Effector memory CD8-positive, alpha-beta T cell (primary cell): ENCODE measurements at regions not wholly inside any gene's neighbourhood (a gene's known extent, or its start where the extent isn't known, plus 50 kb on each side); places are given as distances from the start of the nearest gene placed in this dataset.

Experiments used
- ATAC-seq: fragments of 150-1000 bp; cut with Tn5 transposase; replicated peaks from 2 replicates; pipeline ENCODE4 v1.10.0; 2021; ENCODE audit warnings: mild to moderate bottlenecking, moderate library complexity
- DNase-seq, 3 experiments: peaks; one replicate each; pipeline ENCODE4 v3.0.0; 2021
- H3K27ac Mint-ChIP-seq, 2 donors: one replicate each; pipeline ENCODE4 v1.8.0; 2022; ENCODE audit warnings: mild to moderate bottlenecking in 2 of 2, mixed read lengths in 2 of 2, moderate library complexity in 2 of 2
- H3K27me3 Mint-ChIP-seq, 2 donors: one replicate each; pipeline ENCODE4 v1.8.0; 2022; ENCODE audit warnings: mixed read lengths in 2 of 2
- H3K36me3 Mint-ChIP-seq: one replicate; pipeline ENCODE4 v1.8.0; 2022; ENCODE audit warnings: mild to moderate bottlenecking, moderate library complexity, mixed read lengths; ENCODE audit not compliant: insufficient read depth
- H3K4me1 Mint-ChIP-seq, 2 donors: one replicate each; pipeline ENCODE4 v1.8.0; 2022; ENCODE audit warnings: low read depth in 2 of 2, mixed read lengths in 2 of 2
- H3K4me3 Mint-ChIP-seq, 2 donors: one replicate each; pipeline ENCODE4 v1.8.0; 2022; ENCODE audit warnings: mild to moderate bottlenecking in 2 of 2, mixed read lengths in 2 of 2, moderate library complexity in 2 of 2
- H3K9me3 Mint-ChIP-seq, 2 donors: one replicate each; pipeline ENCODE4 v1.8.0; 2022; ENCODE audit warnings: mixed read lengths in 2 of 2

- no peak overlapping the region for H3K27ac Mint-ChIP-seq
- no peak overlapping the region for H3K4me3 Mint-ChIP-seq
- peaks cover 0 to 2% of the 10 kb centered on the region in 2 donors for H3K9me3 Mint-ChIP-seq
- no peak for ATAC-seq
- H3K36me3 Mint-ChIP-seq = no peaks in the 10 kb centered on the region
- DNase-seq = no peak
- no peaks in the 10 kb centered on the region for H3K27me3 Mint-ChIP-seq
- no peaks in the 10 kb centered on the region for H3K4me1 Mint-ChIP-seq
These were observed 521.1 kb upstream of the ANKRD30A start for GRCh38 chr10:36604316-36604715.

- Mint-ChIP-seq H3K27me3 (no peaks in the 10 kb centered on the region), H3K4me3 (no peak overlapping the region), H3K4me1 (no peaks in the 10 kb centered on the region), H3K9me3 (no peaks in the 10 kb centered on the region), H3K36me3 (no peaks in the 10 kb centered on the region), H3K27ac (no peak overlapping the region)
- ATAC-seq = no peak
- DNase-seq = no peak
These were observed 521.7 kb upstream of the ANKRD30A start for GRCh38 chr10:36603688-36604087.

GRCh38 chr10:36602374-36602773 lies 523.0 kb upstream of the ANKRD30A start:
- no peaks in the 10 kb centered on the region for H3K36me3 Mint-ChIP-seq
- no peak overlapping the region for H3K27ac Mint-ChIP-seq
- no peak overlapping the region for H3K4me3 Mint-ChIP-seq
- no peak for ATAC-seq
- no peaks in the 10 kb centered on the region for H3K27me3 Mint-ChIP-seq
- DNase-seq = no peak
- H3K4me1 Mint-ChIP-seq = no peaks in the 10 kb centered on the region
- no peaks in the 10 kb centered on the region for H3K9me3 Mint-ChIP-seq

GRCh38 chr10:36597756-36598320 lies 527.6 kb upstream of the ANKRD30A start:
- Mint-ChIP-seq H3K36me3 (no peaks in the 10 kb centered on the region), H3K9me3 (peaks cover 0 to 2% of the 10 kb centered on the region in 2 donors), H3K27ac (no peak overlapping the region), H3K4me3 (no peak overlapping the region), H3K4me1 (no peaks in the 10 kb centered on the region), H3K27me3 (no peaks in the 10 kb centered on the region)
- ATAC-seq = no peak
- DNase-seq = no peak

GRCh38 chr10:36592964-36593363 lies 532.4 kb upstream of the ANKRD30A start:
- ATAC-seq (no peak), DNase-seq (no peak)
- Mint-ChIP-seq H3K4me1 (no peaks in the 10 kb centered on the region), H3K36me3 (no peaks in the 10 kb centered on the region), H3K4me3 (no peak overlapping the region), H3K27me3 (no peaks in the 10 kb centered on the region), H3K27ac (no peak overlapping the region), H3K9me3 (peaks cover 8 to 11% of the 10 kb centered on the region in 2 donors)

GRCh38 chr10:36591436-36591835 lies 534.0 kb upstream of the ANKRD30A start:
- peaks cover 6 to 11% of the 10 kb centered on the region in 2 donors for H3K9me3 Mint-ChIP-seq
- no peak for ATAC-seq

GRCh38 chr10:36583690-36584089 lies 541.7 kb upstream of the ANKRD30A start:
- ATAC-seq (no peak), DNase-seq (no peak)
- no peak overlapping the region for H3K4me3 Mint-ChIP-seq
- H3K36me3 Mint-ChIP-seq = no peaks in the 10 kb centered on the region
- peaks cover 16 to 21% of the 10 kb centered on the region in 2 donors for H3K9me3 Mint-ChIP-seq
- no peak overlapping the region for H3K27ac Mint-ChIP-seq
- no peaks in the 10 kb centered on the region for H3K4me1 Mint-ChIP-seq
- H3K27me3 Mint-ChIP-seq = no peaks in the 10 kb centered on the region

More at GRCh38 chr10:36591436-36591835, 534.0 kb upstream of the ANKRD30A start:
- Mint-ChIP-seq H3K27me3 (no peaks in the 10 kb centered on the region), H3K36me3 (no peaks in the 10 kb centered on the region), H3K4me1 (no peaks in the 10 kb centered on the region), H3K4me3 (no peak overlapping the region), H3K27ac (no peak overlapping the region)
- DNase-seq = no peak

GRCh38 chr10:36581237-36581636 lies 544.2 kb upstream of the ANKRD30A start:
- Mint-ChIP-seq H3K36me3 (no peaks in the 10 kb centered on the region), H3K9me3 (peaks cover 16 to 28% of the 10 kb centered on the region in 2 donors), H3K4me3 (no peak overlapping the region), H3K27ac (no peak overlapping the region), H3K4me1 (no peaks in the 10 kb centered on the region), H3K27me3 (no peaks in the 10 kb centered on the region)
- ATAC-seq (no peak), DNase-seq (no peak)

- H3K9me3 Mint-ChIP-seq = peaks cover 14 to 25% of the 10 kb centered on the region in 2 donors
- ATAC-seq = no peak
- no peak for DNase-seq
- no peak overlapping the region for H3K27ac Mint-ChIP-seq
- no peak overlapping the region for H3K4me3 Mint-ChIP-seq
- no peaks in the 10 kb centered on the region for H3K36me3 Mint-ChIP-seq
- H3K4me1 Mint-ChIP-seq = no peaks in the 10 kb centered on the region
- H3K27me3 Mint-ChIP-seq = no peaks in the 10 kb centered on the region
These were observed 547.1 kb upstream of the ANKRD30A start for GRCh38 chr10:36578306-36578705.

- H3K27ac Mint-ChIP-seq = no peak overlapping the region
- H3K9me3 Mint-ChIP-seq = peaks cover 12 to 22% of the 10 kb centered on the region in 2 donors
- H3K27me3 Mint-ChIP-seq = no peaks in the 10 kb centered on the region
- DNase-seq = no peak
- no peak for ATAC-seq
- H3K36me3 Mint-ChIP-seq = no peaks in the 10 kb centered on the region
- H3K4me1 Mint-ChIP-seq = no peaks in the 10 kb centered on the region
- no peak overlapping the region for H3K4me3 Mint-ChIP-seq
These were observed 548.3 kb upstream of the ANKRD30A start for GRCh38 chr10:36577126-36577525.

- no peak for ATAC-seq
- Mint-ChIP-seq H3K27me3 (no peaks in the 10 kb centered on the region), H3K36me3 (no peaks in the 10 kb centered on the region), H3K4me3 (no peak overlapping the region), H3K27ac (no peak overlapping the region), H3K9me3 (peaks cover 4 to 14% of the 10 kb centered on the region in 2 donors), H3K4me1 (no peaks in the 10 kb centered on the region)
- no peak for DNase-seq
These were observed 551.2 kb upstream of the ANKRD30A start for GRCh38 chr10:36574207-36574606.

- ATAC-seq (no peak), DNase-seq (no peak)
- Mint-ChIP-seq H3K27me3 (no peaks in the 10 kb centered on the region), H3K9me3 (peaks cover 4 to 16% of the 10 kb centered on the region in 2 donors), H3K4me1 (no peaks in the 10 kb centered on the region), H3K4me3 (no peak overlapping the region), H3K36me3 (no peaks in the 10 kb centered on the region), H3K27ac (no peak overlapping the region)
These were observed 552.2 kb upstream of the ANKRD30A start for GRCh38 chr10:36573246-36573645.

- H3K9me3 Mint-ChIP-seq = peaks cover 4 to 11% of the 10 kb centered on the region in 2 donors
- no peaks in the 10 kb centered on the region for H3K36me3 Mint-ChIP-seq
- no peaks in the 10 kb centered on the region for H3K27me3 Mint-ChIP-seq
- no peak for ATAC-seq
- no peaks in the 10 kb centered on the region for H3K4me1 Mint-ChIP-seq
- no peak overlapping the region for H3K27ac Mint-ChIP-seq
- no peak overlapping the region for H3K4me3 Mint-ChIP-seq
- DNase-seq = no peak
These were observed 561.0 kb upstream of the ANKRD30A start for GRCh38 chr10:36564433-36564832.

GRCh38 chr10:36559412-36560400 lies 565.7 kb upstream of the ANKRD30A start:
- no peaks in the 10 kb centered on the region for H3K36me3 Mint-ChIP-seq
- H3K27me3 Mint-ChIP-seq = no peaks in the 10 kb centered on the region
- H3K4me1 Mint-ChIP-seq = no peaks in the 10 kb centered on the region
- H3K9me3 Mint-ChIP-seq = peaks cover 0 to 3% of the 10 kb centered on the region in 2 donors
- H3K4me3 Mint-ChIP-seq = no peak overlapping the region
- no peak overlapping the region for H3K27ac Mint-ChIP-seq
- ATAC-seq = no peak
- DNase-seq = no peak
